ENCODE measurements at regions not wholly inside any gene's neighbourhood (a gene's known extent, or its start where the extent isn't known, plus 50 kb on each side); places are given as distances from the start of the nearest gene placed in this dataset.
"Not testable (repeated sequence)": the region's sequence is repeated elsewhere in the genome, so short reads cannot be mapped to it uniquely, and the experiment has no call there.

DNA sequence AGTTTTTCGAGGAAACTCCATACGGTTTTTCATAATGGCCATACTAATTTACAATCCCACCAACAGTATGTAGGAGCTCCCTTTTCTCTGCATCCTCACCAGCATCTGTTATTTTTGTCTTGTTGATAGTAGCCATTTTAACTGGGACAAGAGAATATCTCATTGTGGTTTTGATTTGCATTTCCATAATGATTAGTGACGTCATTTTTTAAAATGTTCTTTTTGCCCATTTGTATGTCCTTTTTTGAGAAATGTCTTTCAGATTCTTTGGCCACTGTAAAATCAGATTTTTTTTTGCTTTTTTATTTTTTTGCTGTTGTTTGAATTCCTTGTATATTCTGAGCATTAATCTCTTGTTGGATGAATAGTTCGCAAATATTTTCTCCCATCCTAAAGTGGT lies 243.9 kb downstream of the TRIML1 start:
- no peak for DNase-seq

DNA sequence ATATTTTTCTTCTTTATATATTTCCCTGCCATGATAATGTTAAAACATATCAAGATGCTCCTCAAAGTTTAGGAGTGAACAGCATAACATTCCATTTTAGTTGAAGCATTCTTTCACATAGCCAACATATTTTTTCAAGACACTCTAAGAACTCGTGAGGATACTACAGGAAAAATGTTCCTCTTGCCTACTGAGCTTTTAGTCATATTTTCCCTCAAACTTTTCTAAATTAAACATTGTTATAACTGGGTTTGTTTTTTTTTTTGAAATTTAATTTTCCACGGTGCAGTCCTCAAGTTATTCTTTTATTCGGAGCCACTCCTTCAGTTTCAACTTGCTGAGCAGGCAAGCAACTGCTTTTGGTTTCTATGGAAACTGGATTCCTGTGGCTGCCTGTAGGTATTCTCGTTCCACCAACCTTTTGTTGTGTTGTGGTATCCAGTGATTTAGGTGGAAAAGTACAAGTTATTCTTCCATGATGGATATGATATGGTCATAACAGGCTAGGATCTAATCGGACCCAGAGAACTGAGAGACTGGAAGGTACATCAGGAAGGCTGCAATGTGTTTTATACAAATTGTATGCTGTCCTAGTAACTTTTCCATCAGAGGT lies 248.0 kb downstream of the TRIML1 start:
- no peak for DNase-seq

DNA sequence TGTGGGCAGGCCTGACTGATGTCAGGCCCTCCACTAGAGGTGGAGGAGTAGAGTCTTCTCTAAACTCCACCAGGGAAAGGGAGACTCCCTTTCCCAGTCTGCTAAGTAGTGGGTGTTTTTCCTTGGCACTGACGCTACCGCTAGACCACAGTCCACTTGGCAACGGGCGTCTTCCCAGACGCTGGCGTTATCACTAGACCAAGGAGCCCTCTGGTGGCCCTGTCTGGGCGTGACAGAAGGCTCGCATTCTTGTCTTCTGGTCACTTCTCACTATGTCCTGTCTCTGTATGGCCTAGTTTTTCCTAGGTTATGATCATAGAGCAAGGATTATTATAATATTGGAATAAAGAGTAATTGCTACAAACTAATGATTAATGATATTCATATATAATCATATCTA lies 252.1 kb downstream of the TRIML1 start:
- DNase-seq, result not testable (repeated sequence)

DNA sequence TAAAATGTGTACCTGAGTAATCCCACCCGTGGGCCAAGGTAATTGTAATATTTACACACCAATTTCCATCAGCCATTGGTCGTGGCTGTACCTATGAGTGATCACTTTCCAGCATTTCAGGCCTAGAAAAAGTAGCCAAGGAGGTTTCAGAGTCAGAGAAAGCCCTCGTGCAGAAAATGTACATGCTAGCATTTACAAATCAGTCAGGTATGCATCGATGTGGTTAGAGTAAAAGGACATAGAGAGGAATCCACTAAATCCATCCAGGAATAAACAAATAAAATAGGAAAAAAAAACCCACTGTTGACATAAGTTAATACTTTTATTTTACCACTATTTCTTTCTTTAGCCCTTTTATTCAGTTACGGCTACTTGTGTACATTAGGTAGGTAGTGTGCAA lies 256.8 kb downstream of the TRIML1 start:
- DNase-seq, result no peak

DNA sequence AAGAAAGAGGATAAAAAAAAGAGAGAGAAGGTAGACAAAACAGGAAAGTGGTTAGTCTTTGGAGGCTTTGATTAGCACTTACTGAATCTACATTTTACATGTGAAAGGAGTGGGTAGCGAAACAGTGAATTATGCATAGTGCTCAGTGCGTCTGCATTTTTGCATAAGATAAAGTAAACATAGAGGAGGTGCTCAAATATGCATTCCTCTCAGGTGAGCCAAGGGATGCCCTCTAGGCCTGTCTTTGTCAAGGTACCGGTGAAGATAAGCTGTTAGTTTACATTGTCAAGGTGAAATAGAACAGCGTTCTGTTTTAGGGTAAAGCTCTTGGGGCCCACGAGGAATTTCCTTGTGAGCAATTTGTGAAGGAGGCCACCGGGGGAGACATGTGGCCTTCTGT lies 260.6 kb downstream of the TRIML1 start:
- DNase-seq, result no peak

DNA sequence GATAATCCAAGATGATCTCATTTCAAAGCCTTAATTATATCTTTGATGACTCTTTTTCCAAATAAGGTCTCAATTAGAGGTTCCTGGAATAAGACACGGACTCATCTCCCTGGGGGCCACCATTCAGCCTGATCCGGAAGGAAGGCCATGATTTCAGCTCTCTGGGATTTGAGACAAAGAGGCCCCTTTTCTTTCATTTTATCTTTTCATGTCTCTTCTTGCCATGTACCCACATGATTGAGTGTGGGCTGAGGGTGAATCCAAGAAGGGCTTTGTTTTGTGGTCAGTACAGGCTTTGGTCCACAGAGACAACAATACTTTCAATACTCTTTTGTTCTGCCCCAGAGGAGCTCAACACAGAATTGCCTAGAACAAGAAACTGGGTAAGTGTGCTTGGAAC lies 261.2 kb downstream of the TRIML1 start:
- no peak for DNase-seq

DNA sequence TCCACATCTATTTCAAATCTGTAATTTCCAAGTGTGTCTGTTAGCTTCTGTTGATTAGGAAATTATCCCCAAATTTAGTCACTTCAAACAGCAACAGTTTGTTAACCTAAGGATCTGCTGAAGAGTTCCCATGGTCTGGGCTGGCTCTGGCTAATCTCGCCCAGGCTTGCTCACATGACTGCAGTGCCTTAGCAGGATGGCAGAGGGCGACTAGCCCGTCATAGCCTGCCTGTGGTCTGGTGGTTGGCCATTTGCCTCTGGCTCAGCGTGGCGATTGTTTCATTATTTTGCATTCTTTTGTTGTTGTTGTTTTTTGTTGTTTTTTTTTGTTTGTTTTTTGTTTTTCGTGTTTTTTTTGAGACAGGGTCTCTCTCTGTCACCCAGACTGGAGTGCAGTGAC lies 264.0 kb downstream of the TRIML1 start:
- DNase-seq, result no peak

DNA sequence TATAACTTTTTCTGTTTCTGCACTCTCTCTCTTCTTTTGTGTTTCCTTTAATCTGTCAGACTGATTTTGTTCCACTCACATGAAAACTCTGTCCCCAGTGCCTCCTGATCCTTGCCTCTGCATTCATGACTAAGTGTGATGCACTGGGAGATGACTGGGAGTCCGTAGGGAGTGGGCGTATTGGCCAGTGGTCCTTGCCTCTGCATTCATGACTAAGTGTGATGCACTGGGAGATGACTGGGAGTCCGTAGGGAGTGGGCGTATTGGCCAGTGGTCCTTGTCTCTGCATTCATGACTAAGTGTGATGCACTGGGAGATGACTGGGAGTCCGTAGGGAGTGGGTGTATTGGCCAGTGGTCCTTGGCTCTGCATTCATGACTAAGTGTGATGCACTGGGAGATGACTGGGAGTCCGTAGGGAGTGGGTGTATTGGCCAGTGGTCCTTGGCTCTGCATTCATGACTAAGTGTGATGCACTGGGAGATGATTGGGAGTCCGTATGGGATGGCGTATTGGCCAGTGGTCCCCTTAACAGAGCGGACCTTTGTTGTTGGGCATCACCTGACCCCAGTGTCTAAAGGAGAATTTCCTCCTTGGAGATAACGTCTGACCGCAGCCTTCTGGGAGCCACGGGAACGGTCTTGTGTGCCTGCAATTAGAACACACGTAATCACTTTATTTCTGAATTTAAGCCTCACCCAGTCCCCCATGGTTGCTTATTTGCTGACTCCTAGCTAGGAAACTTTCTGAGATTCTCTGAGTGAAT lies 266.0 kb downstream of the TRIML1 start:
- not testable (repeated sequence) for DNase-seq

DNA sequence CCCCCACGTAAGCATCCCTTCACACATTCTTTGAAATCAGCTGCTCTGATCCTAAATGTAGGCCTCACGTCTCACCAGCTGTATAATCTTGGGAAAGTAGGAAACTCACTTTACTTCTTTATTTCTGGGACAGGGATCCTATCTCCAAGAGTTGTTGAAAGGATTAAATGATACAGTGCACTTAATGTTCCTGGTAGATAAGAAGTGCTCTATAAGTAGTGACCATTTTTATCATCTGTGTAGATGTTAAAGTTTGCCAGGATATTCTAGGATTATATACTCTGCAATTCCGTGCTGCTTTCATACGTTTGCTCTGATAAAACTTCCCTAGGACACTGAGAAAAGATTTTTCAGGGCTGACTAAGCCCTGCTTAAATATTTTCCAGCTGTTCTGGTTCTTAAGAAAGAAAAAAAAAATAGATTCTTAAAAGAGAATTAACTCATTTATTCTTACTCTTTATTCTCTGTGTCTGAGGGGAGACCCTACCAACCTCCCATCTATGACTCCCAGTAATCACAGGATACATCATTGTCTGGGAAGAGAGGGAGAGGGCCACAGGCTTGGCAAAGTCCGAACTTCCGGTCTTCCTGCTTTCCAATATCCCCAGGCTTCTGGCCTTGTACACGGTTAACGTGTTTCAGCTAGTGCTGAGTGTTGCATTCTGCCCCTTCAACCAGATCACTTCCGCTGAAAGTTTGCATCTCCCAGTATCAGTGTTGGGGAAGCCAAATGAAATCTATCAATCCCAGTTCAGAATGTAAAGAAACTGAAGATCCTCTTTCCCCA lies 269.2 kb downstream of the TRIML1 start:
- no peak for DNase-seq

DNA sequence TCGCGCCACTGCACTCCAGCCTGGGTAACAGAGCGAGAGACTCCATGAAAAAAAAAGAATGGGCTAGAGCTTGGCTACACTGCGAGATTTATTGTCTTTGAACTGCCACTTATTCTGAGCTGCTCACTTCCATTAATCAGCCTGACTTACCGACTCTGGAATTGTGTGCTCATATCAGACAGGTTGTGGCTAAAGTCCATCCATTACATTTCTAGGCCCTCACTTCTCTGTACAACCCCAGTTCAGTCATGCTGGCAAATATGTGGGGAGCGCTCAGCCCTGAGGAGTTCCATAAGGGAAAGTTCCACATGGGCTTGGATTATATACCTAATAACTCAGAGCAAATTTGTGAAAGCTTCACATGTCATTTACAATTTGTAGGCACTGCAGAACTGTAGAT lies 270.6 kb downstream of the TRIML1 start:
- no peak for DNase-seq

DNA sequence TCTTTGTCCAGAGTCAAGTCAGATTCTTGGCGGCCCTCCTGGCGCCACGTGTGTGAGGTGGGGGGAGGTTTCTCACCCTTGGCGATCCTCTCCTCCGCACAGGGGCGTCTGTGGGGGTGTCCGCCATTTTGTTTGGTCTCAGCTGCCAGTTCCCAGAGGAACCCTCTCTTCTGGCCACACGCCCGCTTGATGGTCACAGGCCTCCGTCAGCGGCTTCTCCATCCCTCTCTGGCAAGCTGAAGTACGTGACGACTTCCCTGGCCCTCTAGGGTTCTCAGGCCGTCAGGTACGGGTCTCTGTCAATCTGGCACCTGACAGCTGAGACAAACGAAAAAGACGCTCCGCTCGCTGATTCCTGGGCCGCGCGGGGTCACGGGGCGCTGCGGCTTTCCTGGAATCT lies 272.6 kb downstream of the TRIML1 start:
- DNase-seq, result no peak

DNA sequence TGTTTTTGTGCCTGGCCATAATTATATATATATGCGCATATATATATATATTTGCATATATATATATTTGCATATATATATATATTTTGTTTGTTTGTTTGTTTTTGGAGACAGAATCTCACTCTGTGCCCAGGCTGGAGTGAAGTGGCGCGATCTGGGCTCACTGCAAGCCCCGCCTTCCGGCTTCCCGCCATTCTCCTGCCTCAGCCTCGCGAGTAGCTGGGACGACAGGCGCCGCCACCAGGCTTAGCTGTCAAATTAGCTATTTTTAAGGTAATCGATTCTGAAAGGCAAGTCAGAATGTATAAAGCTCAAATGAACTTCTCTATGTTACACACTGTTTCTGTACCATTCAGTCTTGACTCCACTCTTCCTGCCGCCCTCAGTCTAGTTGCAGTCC lies 273.3 kb downstream of the TRIML1 start:
- DNase-seq, result no peak

DNA sequence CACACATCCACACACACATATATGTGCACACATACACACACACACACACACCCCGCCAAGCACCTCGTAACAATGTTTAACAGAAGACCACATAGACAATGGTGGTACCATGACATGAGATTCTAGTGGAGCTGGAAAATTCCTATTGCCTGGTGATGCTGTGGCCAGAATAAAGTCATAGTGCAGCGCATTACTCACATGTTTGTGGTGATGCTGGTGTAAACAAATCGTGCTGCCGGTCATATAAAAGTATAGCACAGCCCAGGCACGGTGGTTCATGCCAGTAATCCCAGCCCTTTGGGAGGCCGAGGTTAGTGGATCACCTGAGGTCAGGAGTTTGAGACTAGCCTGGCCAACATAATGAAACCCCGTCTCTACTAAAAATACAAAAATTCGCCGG lies 275.2 kb downstream of the TRIML1 start:
- no peak for DNase-seq

DNA sequence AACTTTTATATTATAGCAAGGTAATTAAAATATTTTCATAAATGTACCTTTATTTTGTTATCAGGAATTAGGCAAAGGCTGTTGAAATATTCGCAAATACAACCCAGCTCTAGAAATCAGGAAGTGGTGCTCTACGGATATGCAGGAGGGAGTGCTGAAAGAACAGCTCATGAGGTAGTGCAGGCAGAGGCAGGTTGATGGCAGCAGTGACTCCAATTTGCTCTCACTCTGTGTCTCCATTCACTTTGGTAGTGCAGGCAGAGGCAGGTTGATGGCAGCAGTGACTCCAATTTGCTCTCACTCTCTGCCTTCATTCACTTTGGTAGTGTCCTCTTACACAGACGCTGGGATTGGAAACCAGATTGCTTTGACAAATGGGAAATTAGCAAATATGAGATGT lies 277.9 kb downstream of the TRIML1 start:
- no peak for DNase-seq

DNA sequence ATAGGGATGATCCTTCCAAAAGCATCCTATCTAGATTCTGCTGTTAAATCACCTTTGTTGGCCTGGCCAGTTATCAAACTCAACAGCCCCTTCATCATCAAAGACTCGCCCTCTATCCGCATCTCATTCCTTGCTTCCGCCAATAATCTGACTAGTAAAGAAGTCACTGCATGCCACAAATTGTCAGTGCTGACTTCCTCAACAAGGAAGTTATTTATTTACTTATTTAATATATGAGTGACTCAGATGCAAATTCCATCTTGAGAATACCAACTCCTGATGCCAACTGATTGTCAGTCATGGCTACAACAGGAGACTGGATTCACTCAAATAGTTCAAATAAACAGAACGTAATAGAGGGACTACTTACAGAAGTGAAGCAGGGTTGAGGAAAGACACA lies 283.8 kb downstream of the TRIML1 start:
- no peak for DNase-seq

DNA sequence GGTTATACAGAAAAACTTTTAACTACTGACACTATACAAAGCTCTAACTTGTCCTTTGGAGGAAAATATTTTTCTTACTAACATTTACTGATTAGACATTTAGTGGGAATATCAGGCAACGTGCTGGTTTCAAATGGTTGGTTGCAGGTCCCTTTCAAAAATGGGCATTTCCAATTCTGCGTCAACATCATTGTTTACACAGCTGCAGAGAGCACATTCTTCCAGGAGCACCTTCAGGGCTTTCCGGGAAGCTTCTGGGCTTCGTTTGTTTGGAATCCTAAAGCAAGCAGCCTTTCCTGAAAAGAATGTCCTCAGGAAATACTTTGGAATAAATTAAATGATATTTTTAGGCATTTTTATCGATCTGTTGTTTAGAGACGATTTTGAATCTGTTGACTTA lies 289.7 kb downstream of the TRIML1 start:
- DNase-seq, result no peak

DNA sequence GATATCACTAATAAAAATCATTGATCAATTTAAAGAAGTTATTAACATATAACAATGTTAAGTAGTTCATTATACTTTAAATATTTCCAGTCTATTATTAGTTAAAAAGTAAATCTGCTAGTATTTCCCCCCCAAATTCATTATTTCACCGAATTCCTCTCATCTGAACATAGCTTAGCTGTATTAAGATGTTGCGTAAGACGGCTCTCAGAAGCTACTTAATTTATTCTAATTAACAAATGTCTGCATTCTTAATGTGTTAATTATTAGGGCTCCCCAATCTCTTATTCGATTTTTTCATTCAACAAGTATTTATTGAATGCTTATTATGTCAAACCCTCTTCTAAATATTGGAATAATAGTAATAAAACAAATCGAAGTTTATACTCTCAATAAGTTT lies 290.7 kb downstream of the TRIML1 start:
- DNase-seq, result no peak

DNA sequence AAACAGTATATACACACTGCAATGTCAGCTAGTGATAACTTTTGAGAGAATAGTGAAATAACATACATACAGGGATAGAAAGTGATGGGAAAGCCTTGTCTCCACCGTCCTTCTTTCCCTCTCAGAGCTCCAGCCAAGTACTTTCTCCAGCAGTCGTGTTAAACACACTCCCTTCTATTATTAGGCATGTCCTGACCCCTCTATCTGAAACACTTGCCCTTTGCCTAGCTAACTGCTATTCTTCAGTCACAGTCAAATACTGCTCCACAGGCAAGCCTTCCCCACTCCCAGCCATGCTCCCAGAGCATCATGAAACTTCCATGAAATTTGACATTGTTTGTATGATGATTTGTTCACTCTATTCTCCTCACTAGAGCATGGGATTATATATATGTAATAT lies 291.1 kb downstream of the TRIML1 start:
- no peak for DNase-seq

DNA sequence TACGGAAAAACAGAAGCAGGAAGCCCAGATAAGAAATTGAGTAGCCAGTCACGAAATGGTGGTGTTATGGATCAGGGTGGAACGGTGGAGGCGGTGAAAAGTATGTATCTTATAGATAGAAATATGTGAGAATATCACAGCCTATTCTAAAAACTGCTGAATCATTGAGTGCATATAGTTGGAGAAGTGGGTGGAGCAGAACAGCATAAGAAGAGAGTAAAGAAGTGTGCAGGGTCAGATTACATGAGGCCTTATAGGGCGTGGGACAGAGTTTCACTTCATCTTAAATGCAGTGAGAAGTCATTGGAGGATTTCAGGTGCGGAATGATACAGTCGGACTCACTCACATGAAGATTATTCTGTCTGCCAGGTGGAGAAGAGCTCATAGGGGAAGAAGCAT lies 293.1 kb downstream of the TRIML1 start:
- no peak for DNase-seq

DNA sequence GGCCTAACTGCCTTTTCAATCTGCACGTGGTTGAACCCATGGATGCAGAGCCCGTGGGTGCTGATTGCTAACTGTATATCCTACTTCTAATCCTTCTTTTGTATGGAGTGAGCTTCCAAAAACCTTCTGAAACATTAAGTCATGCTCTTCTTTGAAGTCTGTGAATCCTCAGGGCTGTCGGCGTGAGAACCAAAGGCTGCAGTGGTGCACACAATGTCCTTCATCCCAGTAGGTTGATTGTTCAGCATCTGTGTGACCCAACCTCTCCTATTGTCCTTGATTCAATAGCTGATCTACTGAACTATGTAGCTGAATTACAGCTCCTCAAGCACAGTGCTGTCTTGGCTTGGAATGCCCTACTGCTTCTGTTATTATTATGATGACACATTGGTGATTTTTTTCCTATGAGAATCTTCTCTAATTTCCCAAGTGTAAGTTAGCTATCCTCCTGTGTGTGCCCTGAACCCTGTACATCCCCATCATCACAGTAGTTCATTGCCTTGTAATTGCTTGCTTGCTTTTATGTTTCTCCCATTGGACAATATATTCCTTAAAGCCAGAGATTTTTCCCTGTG lies 294.6 kb downstream of the TRIML1 start:
- DNase-seq, result no peak

DNA sequence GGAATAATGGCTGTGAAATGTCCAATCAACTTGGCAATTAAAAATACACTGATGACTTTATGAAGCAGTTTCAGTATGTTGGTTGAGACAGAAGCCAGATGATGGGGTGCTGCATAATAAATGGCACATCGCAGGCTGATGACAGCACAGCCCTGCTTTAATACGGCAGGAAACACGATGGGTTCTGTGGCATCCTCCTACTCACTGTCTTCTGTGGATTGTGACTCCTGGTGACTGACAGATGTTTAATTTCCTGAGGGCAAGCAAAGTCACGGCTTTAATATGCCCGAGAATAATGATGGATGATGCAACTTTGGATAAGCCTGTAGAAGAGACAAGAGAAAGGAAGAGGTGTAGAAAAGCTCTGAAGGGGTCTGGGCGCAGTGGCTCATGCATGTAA lies 295.4 kb downstream of the TRIML1 start:
- no peak for DNase-seq

DNA sequence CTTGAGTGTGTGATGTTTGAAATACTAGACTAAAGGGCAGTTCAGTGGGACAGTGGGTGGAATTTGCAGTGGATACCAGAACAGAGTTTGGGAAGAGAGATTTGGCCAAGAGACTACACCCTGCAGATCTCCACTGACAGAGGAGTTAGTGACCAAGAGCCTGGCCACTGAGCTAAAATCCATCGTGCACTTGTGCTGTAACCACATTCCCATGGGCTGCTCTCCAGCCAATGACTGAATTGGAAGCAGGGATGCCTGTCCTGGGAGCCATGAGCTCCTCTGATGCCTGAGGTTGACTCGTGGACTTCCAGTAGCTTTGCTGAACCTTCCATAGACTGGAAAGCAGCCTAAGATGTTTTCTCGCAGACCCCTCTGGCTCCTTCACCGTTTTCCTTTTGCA lies 296.1 kb downstream of the TRIML1 start:
- DNase-seq, result no peak

DNA sequence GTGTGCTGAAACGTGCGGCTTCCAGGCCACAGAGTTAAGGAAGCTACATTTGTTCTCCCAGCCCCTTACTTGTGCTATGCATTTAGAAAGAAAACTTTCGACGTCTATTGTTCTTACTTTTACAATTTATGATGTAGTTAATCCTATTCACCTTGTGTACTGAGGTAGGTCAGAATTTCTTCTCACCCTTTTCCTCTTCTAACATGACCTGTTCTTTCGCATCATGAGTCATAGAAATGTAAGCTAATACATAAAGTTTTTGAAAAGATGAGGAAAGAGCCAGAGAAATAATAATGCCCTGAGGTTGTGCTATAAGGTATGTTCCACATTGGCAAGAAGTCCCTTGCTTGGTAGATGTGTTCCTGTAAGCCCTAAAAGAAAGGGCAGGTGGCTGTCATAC lies 298.3 kb downstream of the TRIML1 start:
- DNase-seq, result no peak

DNA sequence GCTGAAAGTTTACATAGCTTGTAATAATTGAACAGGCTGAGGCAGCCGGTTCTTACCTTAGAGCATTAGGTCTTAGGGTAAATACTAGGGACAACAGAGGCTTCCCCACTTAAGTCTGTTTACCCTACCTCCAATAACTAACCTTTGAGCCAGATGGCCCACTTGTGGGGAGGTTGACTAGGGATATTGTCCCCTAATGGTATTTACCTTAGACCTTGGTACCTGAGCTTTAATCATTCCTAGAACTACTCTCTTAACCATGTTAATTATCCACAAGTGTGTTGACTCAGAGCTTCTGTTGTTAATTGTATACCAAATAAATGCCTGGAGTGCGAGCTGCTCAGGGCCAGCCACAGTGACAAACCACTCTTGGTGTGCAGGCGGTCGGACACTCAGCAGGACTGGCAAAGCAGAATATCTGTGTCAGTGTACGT lies 299.2 kb downstream of the TRIML1 start:
- not testable (repeated sequence) for DNase-seq

All from NCI-H1048 (cell line).